Neural cell (in vitro differentiated cells): ENCODE measurements at regions not wholly inside any gene's neighbourhood (a gene's known extent, or its start where the extent isn't known, plus 50 kb on each side); places are given as distances from the start of the nearest gene placed in this dataset.

Source experiments
- H2AFZ ChIP-seq: fragments of 200-600, 300-800 bp; sonication (generic), shearing (Covaris generic); 2 replicates; pipeline ENCODE4 v1.6.0; 2014; ENCODE audit warnings: low read depth, mild to moderate bottlenecking, antibody characterized with exemption, low read length, moderate library complexity
- H3F3A ChIP-seq: fragments of 200-600 bp; shearing (Covaris generic); 2 replicates; pipeline ENCODE4 v1.6.1; 2016; ENCODE audit warnings: mild to moderate bottlenecking, moderate library complexity, mixed read lengths, antibody characterized with exemption, low read length; ENCODE audit not compliant: insufficient read depth, poor library complexity, severe bottlenecking
- H3K27ac ChIP-seq: fragments of 200-600, 300-800 bp; sonication (generic), shearing (Covaris generic); 2 replicates; pipeline ENCODE4 v1.5.1; 2014; ENCODE audit warnings: mild to moderate bottlenecking, low read length, moderate library complexity
- H3K27me3 ChIP-seq: fragments of 300-800, 200-600 bp; sonication (generic), shearing (Covaris generic); 2 replicates; pipeline ENCODE4 v1.6.0; 2014; ENCODE audit warnings: mild to moderate bottlenecking, low read depth, low read length, moderate library complexity; ENCODE audit not compliant: insufficient read depth
- H3K36me3 ChIP-seq: fragments of 300-800, 200-600 bp; sonication (generic), shearing (Covaris generic); 2 replicates; pipeline ENCODE4 v1.5.1; 2014; ENCODE audit warnings: mild to moderate bottlenecking, antibody characterized with exemption, low read length, moderate library complexity; ENCODE audit not compliant: insufficient read depth
- H3K4me2 ChIP-seq: fragments of 300-800, 200-600 bp; sonication (generic), shearing (Covaris generic); 2 replicates; pipeline ENCODE4 v1.6.0; 2014; ENCODE audit warnings: mild to moderate bottlenecking, low read length
- H3K4me3 ChIP-seq: fragments of 300-800, 200-600 bp; sonication (generic), shearing (Covaris generic); 2 replicates; pipeline ENCODE4 v1.5.1; 2014; ENCODE audit warnings: mild to moderate bottlenecking, low read length, moderate library complexity
- H3K79me2 ChIP-seq: fragments of 200-600 bp; shearing (Covaris generic); replicated peaks from 2 replicates; pipeline ENCODE4 v1.6.0; 2014; ENCODE audit warnings: mild to moderate bottlenecking, low read length, moderate library complexity; ENCODE audit not compliant: insufficient read depth
- H3K9ac ChIP-seq: fragments of 300-800, 200-600 bp; sonication (generic), shearing (Covaris generic); 2 replicates; pipeline ENCODE4 v1.6.1; 2016; ENCODE audit warnings: mild to moderate bottlenecking, low read length, mixed read lengths
- H3K9me2 ChIP-seq: fragments of 200-600 bp; shearing (Covaris generic); 2 replicates; pipeline ENCODE4 v1.6.1; 2016; ENCODE audit warnings: mild to moderate bottlenecking, low read length, mixed read lengths; ENCODE audit not compliant: insufficient read depth
- H3K9me3 ChIP-seq: fragments of 200-600, 300-800 bp; sonication (generic), shearing (Covaris generic); 2 replicates; pipeline ENCODE4 v1.6.1; 2016; ENCODE audit warnings: mild to moderate bottlenecking, mixed run types, low read length, moderate library complexity, mixed read lengths
- H4K20me1 ChIP-seq: fragments of 200-600 bp; shearing (Covaris generic); 2 replicates; pipeline ENCODE4 v1.6.1; 2016; ENCODE audit warnings: mild to moderate bottlenecking, mixed run types; ENCODE audit not compliant: insufficient read depth
- CTCF ChIP-seq: fragments of 450-650 bp; IDR thresholded peaks from 2 replicates; pipeline ENCODE4 v1.5.1; 2014; ENCODE audit warnings: antibody characterized with exemption, mild to moderate bottlenecking, moderate library complexity; ENCODE audit not compliant: poor library complexity, severe bottlenecking
- EP300 ChIP-seq: fragments of 450-650 bp; conservative IDR thresholded peaks from 2 replicates; pipeline ENCODE4 v1.6.1; 2014; ENCODE audit warnings: antibody characterized with exemption, mild to moderate bottlenecking, moderate library complexity; ENCODE audit not compliant: poor library complexity, severe bottlenecking
- EZH2 ChIP-seq: fragments of 200-600, 300-800 bp; shearing (Covaris generic), sonication (generic); IDR thresholded peaks from 2 replicates; pipeline ENCODE4 v1.6.1; 2014; ENCODE audit warnings: antibody characterized with exemption, low read length, borderline replicate concordance, mild to moderate bottlenecking; ENCODE audit not compliant: insufficient read depth, poor library complexity, severe bottlenecking
- MXI1 ChIP-seq: fragments of 450-650 bp; conservative IDR thresholded peaks from 2 replicates; pipeline ENCODE4 v1.6.1; 2014; ENCODE audit warnings: antibody characterized with exemption, mild to moderate bottlenecking; ENCODE audit not compliant: poor library complexity, severe bottlenecking
- POLR2AphosphoS5 ChIP-seq: IDR thresholded peaks from 2 replicates; pipeline ENCODE4 v1.6.1; 2012
- RAD21 ChIP-seq: fragments of 450-650 bp; conservative IDR thresholded peaks from 2 replicates; pipeline ENCODE4 v1.6.1; 2014; ENCODE audit warnings: antibody characterized with exemption, mild to moderate bottlenecking, moderate library complexity
- REST ChIP-seq: IDR thresholded peaks from 2 replicates; pipeline ENCODE4 v1.6.1; 2012; ENCODE audit warnings: borderline replicate concordance
- SMC3 ChIP-seq: fragments of 450-650 bp; conservative IDR thresholded peaks from 2 replicates; pipeline ENCODE4 v1.6.1; 2014; ENCODE audit warnings: antibody characterized with exemption, mild to moderate bottlenecking, moderate library complexity; ENCODE audit not compliant: poor library complexity
- TAF1 ChIP-seq: IDR thresholded peaks from 2 replicates; pipeline ENCODE4 v1.6.1; 2012; ENCODE audit warnings: low read depth

GRCh38 chr17:62191390-62192361, 126.6 kb upstream of the MED13 start:
- Histone ChIP-seq H3F3A (no peaks in the 10 kb centered on the region), H3K9me2 (no peaks in the 10 kb centered on the region), H3K27ac (no peak overlapping the region), H3K79me2 (no peaks in the 10 kb centered on the region), H3K27me3 (no peaks in the 10 kb centered on the region), H4K20me1 (no peaks in the 10 kb centered on the region), H3K9me3 (no peaks in the 10 kb centered on the region), H2AFZ (no peak overlapping the region), H3K36me3 (no peaks in the 10 kb centered on the region), H3K9ac (no peak overlapping the region), H3K4me3 (no peak overlapping the region), H3K4me2 (no peak overlapping the region)
- no peak for TF ChIP-seq MXI1

- Histone ChIP-seq H3K4me2 (no peak overlapping the region), H3K27ac (no peak overlapping the region), H2AFZ (no peak overlapping the region), H3K36me3 (no peaks in the 10 kb centered on the region), H3K79me2 (no peaks in the 10 kb centered on the region), H3K27me3 (no peaks in the 10 kb centered on the region), H3K9me2 (no peaks in the 10 kb centered on the region), H3K9me3 (no peaks in the 10 kb centered on the region), H3F3A (no peaks in the 10 kb centered on the region), H3K9ac (no peak overlapping the region), H3K4me3 (no peak overlapping the region), H4K20me1 (no peaks in the 10 kb centered on the region)
- TF ChIP-seq EP300 (no peak), SMC3 (no peak), EZH2 (no peak), CTCF (no peak), POLR2AphosphoS5 (no peak), REST (no peak), RAD21 (no peak), MXI1 (no peak), TAF1 (no peak)
These were observed 124.3 kb upstream of the MED13 start for GRCh38 chr17:62189377-62189776.
